ENCODE measurements at regions not wholly inside any gene's neighbourhood (a gene's known extent, or its start where the extent isn't known, plus 50 kb on each side); places are given as distances from the start of the nearest gene placed in this dataset.

DNA sequence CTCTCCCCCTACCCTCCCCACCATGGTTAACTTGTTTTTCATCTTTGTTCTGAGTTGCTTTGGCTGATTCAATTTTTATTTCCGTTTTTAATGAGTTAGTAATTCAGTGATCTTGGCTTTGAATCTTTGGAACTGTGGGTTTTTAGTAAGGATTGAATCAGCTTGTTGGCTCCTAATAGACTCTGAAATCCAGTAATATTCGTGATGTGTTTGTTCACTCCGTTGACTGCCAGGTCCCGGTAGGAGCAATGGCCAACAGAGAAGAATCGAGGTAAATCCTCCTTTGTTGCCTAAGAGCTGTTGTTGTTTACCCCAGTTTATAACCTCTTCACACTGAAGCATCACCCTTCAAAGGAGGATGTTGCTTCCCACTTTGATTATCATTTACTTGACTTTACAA, 92.7 kb downstream of the PCSK1 start:
- DNase-seq (ENCODE audit: extremely low read depth, low read depth) = no peak

DNA sequence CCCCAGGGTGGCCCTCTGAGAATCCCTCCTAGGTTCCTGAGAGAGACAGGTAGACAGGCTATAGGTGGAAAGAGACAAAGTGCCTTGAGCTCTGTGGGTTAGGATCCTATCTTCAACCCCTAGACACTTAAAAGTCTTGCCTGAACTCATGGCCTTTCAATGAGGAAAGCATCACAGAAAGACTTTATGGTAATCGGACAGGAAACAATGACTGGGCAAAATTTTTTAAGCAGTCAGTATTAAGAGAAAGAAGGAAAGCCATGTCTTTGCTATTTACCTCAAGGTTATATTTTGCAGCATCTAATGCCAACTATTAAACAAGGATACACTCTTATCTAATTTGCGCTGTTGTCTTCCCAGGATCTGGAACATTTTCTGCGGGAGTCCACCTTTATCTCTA, 93.2 kb downstream of the PCSK1 start:
- DNase-seq (ENCODE audit: extremely low read depth, low read depth) = no peak

DNA sequence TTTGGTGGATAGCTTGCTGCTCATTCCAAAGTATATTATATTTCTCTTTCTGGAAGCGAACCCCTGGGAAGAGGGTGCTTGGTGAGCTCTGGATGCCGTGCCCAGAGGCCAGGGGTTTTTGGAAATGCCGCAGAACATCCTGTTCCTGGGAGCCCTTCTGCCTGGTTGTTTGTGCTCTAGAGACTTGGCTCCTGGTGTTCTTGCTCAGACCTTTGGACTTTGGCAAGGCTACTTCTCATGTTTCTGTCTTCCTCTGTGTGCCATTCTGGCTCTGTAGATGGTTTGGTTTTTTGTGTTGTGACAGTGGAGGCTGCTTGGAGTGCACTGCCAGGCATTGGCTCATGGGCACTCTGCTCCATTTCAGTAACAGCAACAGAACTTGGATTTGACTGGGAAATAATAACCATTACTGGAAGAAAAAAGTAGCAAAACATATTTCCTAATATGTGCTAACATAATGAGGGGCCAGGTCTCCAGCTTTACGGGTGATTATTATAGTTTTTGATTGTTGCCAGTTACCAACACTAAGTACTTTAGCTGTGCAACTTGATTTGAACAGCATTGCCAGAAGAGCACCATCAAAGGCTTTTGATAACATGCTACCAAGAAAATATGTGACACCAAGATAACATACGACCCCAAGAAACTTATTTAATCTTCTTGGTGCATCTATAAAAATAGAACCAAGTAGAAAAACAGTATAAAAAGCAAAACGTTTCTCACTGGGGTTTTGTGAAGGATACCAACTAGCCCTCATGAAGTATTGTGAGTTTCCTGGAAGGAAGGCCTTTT, 94.2 kb downstream of the PCSK1 start:
- no peak for DNase-seq (ENCODE audit: extremely low read depth, low read depth)

DNA sequence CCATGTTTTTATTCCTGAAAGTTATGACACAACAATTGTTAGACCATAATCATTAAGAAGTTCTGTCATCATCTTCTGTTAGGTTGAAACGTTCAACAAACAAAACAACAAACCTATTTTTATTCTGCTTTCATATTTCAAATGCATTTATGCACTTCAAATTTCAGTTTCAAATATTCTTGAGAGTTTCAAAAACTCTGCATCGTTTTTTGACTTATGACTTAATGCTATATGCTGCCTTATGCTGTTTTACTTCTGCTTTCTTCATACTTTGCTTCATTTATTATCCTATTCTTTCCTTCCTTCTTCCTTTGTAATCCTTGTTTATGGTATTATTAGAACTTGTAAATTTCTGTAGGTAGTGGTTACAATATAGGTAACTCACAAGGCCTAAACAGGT, 95.0 kb downstream of the PCSK1 start:
- no peak for DNase-seq (ENCODE audit: extremely low read depth, low read depth)

DNA sequence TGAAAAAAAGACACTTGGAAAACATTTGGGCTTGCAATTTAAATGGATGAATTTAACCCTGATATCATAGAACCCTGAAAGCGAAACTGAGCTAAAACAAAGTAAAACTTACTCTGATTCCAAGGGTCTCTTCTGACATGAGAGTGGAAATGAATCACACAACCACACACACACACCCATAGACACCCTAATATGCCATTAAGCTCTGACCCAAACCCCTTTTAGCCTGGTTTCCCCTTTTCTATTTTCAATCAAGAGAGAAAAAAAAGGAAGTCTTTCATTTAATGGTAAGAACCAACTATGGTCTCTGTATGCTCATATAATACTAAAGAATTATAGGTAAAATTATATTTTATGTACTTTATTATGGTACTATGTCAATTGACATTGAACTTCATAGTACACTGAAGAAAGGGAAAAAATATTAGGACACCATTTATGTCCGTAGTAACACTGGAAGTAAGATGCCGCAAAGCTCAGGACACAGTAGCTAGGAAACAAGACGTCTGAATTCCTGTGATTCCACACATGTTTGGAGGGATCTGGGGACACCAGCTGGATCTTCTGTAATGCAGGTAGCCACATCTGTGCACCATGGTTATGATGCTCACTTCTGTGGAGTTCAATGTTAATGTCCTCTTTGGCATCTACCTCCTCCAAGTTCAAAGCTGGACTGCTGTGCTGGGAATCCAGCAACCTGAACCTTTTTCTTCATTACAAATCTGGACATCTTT, 95.8 kb downstream of the PCSK1 start:
- no peak for DNase-seq (ENCODE audit: extremely low read depth, low read depth)

DNA sequence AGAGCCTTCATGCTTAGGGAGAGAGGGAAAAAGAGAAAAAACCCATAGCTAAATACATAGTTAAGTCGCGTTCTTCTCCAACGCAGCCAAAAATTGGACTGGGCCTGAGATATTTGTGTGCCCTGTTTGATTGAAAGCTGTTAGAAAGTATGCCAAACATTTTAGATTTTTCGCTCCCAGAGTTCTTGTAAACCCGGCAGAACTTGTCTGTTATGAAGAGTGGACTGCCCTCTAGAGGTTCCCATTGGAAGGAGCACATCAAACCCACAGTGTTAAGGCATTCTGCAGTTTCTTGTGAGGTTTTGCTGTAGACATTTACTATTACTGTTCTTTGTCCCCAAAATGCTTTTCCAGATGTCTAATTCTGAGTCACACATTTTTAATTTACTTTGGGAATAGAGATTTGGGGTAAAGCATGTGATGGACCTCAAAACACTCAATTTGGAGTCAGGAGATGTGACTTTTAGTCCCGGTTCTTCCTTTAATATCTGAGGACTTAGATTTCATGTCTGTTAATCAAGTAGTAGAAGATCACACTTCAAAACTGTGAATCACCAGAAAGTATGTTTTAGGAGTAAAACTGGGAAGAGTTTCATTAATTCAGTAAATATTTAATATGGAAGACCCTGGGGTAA, 96.6 kb downstream of the PCSK1 start:
- DNase-seq (ENCODE audit: extremely low read depth, low read depth) = peak; percentile 83

DNA sequence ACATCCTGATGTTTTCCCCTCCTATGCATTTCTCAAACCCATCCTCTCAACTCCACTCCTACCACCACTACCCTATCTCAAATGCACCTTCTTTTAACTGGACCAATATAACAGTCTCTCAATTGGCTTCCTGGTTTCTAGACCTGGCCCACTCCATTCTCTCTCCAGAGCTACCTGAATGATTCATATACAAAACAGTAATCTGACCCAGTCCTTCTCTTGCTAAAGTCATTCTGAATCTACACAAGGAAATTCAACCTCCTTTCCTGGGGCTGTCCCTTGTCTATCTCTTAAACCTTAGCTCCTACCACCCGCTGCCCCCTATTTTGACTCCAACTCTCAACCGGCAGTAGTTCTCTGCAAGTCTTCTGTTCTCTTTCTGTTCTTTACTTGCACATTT, 97.2 kb downstream of the PCSK1 start:
- no peak for DNase-seq (ENCODE audit: extremely low read depth, low read depth)

DNA sequence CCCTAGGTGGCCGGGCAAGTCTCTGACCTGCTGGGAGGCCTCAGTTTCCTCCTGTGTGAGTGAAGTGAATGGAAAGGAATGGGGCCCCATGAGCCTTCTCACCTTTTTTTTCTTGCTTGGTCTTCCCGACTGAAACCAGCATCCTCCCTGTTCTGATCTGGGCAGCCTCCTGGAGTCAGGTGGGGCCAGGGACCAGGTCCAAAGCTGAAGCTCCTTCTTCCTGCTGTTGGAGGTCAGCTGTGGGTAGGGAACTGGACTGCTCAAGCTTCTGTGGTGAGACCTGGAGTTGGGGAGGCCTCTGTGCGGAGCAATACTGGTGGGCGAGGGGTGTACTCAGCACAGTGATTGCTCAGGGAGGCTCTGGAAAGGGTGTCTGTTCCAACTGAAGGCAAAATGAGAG, 99.7 kb downstream of the PCSK1 start:
- DNase-seq (ENCODE audit: extremely low read depth, low read depth) = no peak

DNA sequence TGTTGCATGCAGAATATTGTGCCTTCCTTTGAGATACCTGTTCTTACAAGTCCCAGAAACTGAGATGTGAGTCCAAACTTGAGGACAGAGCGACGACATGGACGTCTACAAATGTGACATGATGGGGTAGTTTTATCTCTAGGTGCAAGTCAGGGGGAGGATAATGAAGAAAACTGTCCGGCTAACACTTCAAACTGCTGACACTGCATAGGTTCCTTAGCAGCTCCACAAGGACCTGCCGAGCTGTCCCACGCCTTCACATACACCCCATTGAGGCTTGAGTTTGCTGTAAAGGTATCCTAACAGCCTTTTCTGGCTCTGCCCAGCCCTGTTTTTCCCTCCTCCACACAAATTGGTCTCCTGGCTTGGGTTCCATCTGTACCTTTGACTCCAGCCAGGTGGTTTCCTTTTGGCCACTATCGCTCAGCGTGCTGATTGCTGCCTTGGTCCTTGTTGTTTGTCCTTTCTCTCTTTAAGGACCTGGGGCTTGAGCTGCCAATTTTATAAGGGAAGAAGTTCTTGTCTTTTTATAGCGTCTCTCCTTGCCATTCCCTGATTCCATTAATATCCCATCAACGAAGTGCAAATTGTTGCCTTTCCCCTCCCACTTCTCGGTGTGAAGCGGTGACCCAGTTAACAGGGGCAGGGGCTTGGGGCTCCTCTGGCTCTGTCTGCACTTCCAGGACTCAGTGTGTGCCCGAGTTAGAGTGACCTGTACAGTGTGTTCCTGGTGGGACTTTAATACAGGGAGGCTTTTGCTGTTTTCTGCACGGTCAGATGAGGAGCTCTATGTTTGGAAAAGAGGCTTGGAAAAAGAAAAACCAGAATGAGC, 100.3 kb downstream of the PCSK1 start:
- DNase-seq (ENCODE audit: extremely low read depth, low read depth) = no peak

DNA sequence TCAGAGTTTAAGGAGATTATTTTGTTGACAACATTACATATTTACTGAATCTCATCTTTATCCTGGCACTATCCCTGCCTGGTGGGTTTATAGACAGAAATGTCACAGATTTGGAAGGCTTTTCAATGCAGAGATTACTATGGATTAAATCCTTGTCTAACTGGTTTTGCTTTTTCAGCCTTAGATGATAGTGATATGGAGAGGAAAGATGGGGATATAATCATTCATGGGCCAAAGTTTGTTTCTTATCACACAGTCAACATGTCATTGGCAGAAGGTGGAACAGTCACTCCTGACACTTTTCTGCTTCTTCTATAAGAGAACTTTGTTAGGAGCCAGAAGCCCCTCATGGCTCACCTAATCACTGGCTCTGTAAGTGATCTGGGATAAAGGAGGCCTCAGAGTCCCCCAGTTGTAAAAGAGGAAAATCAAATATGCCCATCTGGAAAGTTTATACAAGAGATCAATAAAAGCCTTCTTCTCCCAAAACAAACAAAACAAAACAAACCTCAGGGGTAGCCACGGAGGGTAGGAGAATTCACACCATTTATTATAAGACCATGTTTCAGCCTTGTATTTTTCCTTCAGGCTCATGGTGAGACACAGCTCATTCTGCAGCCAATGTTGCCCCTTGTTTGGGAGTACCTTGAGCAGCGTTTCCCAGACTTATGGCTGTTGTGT, 101.2 kb downstream of the PCSK1 start:
- DNase-seq (ENCODE audit: extremely low read depth, low read depth) = no peak

DNA sequence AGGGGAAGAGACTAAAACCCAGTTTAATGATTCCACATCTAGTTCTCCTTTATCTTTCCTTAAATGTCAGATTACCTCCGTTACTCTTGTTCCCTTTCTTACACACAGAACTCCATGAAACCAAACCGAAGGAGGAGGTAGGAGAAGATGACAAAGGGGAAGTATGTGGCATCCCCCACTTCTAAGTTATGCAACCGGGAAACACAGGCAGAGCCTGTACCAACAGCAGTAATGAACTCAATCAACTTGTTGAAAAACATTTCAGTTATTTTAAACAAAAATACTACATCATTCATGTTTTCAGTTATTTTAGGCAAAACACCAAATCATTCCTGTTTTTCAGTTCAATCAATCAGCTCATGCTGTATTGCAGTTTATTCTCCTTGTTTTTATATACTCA, 101.8 kb downstream of the PCSK1 start:
- DNase-seq (ENCODE audit: extremely low read depth, low read depth) = no peak

DNA sequence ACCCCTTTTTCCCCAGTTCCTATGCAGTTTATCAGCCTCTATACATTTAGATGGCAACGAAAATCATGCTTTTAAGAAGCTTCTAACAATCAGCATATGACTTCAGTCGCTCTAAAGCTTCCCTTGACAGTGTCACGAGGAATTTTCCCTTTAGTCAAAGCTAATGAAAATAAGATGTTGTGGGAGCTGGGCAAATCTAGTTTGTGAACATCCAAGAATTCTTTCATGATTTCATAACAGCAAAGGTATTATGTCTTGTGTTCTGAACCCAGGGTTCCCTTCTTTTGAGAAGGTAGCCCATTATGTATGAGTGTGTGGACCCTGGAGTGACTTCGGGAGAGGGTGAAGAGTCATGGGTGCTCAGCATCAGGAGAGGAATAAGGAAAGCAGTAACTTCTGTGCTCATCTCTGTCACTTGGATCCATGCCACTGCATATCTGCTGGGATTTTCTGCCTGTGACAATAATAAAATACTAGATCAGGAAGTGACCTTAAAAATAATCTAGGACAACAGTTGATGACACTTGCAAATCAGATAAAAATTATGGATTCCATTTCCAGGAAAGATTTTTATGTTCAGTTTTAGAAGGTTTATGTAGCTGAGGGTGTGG, 102.4 kb downstream of the PCSK1 start:
- no peak for DNase-seq (ENCODE audit: extremely low read depth, low read depth)

DNA sequence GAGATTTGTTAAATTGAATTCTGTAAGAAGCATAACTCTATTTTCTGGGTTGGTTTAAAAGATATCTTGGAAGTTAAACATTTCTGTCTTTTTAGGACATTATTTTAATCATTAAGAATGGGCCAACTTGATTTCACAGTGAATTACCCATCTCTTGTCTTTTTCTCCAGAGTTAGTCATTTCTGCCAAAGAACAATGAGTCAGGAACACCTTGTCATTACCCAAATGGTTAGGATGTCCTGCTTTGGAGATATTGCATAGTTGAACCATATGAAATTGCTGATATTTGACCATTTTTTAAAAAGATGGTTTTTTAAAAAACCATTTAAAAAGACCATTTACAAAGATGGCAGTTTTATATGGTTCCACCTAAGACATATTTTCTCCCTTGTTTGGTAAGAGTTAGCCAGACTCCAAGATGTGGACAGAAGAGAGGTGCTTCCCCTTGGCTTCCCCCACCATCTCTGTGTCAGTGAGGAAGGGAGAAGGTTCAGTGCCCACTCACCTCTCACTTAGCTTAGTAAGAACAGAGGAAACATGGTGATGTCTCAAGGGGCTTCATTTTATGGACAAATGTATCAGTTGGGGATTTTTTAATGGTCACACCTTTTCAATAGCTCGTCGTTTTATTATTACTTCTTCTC, 103.0 kb downstream of the PCSK1 start:
- no peak for DNase-seq (ENCODE audit: extremely low read depth, low read depth)

DNA sequence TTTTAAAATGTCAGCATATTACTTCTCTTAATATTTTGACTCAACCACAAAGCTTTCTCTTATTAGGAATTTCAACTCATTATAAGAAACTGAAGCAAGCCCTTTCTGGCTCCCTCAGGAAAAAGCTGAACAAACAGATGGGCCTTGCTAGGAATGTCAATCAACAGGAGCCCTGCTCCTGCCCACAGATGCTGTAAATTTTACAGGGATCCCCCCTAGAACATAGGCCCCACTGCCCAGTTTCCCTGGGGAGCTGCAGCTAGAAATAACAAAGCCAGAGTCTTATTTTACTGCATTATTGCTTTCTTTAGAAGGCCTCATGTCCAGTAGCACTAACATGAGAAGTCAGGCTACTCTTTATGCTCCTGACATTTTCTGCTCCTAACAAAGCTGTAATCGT, 103.8 kb downstream of the PCSK1 start:
- no peak for DNase-seq (ENCODE audit: extremely low read depth, low read depth)

DNA sequence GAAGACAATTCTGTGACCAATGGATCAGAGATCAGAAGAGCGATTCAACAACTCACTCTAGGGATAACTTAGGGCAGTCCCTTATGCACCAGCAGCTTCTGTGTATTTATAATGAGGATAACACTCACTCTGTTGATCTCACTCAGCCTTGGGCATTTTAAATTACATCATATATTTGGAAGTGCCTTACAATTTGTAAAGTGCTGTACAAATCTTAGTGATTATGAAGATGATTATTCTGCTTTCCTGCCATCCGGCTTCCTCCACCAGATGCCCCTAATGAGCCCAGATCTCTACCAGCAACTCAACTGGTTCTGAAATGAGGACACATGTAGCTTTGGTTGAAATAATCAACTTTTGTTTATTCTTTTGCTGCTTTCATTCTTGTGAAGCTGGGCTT, 105.3 kb downstream of the PCSK1 start:
- DNase-seq (ENCODE audit: extremely low read depth, low read depth) = no peak

DNA sequence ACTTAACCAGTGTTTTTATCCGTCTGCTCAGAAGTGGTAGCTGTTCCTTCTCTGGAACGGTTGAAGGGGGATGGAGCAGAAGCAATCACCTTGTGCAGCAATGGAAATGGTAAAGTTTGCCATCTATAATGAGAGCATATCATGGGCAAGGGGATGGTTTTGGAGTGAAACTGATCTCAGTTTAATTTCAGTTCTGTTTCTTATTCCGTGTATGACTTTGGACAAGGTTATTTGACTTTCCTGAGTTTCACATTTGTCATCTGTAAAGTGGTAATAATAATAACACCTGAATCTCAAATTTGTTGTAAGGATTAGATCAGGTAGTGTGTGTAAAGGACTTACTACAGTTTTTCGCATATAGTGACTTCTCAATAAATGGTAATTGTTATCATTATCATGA, 106.1 kb downstream of the PCSK1 start:
- DNase-seq (ENCODE audit: extremely low read depth, low read depth) = no peak

DNA sequence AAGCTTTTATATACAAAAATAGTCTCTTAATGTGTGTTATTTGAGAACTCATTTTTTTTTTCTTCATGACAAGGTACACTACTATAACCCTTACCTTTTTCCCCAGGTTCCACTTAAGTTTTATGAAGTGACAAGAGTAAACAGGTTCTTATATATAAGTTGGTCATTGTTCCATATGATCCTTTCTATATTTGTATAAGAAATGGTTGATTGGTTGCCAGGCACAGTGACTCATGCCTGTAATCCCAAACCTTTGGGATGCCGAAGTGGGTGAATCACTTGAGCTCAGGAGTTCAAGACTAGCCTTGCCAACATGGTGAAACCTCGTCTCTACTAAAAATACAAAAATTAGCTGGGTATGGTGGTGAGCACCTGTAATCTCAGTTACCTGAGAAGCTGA, 108.3 kb downstream of the PCSK1 start:
- DNase-seq (ENCODE audit: extremely low read depth, low read depth) = no peak

DNA sequence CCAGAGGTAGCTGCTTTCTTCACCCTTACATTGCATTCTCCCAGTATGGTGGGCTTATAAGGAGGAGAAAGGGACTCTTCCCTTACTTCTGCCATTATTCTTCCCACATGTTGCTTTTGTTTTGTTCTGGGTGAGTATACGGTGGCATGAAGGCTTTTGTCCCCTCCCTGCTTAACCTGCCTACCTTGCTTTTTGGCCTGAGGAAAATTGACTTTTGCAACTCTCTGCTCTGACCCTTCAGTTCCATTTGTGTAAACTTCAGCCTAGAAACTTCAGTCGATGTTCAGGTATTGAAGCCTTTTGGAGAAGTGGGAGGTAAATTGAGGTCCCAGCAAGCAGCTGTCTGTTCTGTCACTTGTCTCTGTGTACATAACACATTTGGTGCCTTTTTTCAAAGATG, 110.2 kb downstream of the PCSK1 start:
- no peak for DNase-seq (ENCODE audit: extremely low read depth, low read depth)

DNA sequence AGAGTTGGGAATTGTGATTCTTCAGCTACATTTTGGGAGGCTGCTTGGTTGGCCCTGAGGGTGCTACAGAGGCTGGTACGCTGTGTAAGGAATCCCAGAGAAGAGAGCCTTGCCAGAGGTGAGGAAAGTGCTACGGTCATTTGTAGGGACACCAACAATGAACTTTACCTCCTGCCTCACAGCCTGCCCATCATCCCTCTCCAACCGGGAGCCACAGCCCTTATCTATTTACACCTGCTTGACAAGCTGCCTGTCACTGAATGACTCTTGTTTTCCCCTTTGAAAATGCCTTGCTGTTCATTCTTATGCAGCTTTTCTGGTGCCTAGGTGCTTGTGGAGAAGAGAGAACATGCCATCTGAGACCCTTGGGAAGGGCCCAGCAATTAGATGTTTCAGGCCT, 110.8 kb downstream of the PCSK1 start:
- no peak for DNase-seq (ENCODE audit: extremely low read depth, low read depth)

DNA sequence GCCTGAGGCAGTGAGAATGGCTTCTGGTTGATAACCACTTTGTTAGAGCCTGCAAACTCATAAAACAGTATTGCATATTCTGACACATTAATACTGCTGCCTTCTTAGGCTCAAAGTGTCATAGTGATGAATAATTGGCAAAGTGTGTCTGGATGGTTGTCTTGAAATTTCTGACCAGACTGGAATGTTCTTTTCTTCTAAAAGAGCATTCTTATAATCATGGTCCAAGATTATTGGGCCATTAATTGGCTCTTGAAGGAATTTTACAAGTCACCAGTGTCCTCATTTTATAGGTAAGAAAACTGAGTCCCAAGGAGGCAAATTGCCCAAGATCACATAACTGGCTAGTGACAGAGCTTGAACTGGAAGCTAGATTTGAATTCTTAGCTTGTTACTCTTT, 111.7 kb downstream of the PCSK1 start:
- DNase-seq (ENCODE audit: extremely low read depth, low read depth) = no peak

All from NCI-H460 (cell line).